Omental fat pad (tissue), 3 donors: ENCODE measurements at regions not wholly inside any gene's neighbourhood (a gene's known extent, or its start where the extent isn't known, plus 50 kb on each side); places are given as distances from the start of the nearest gene placed in this dataset.

Experiments used
- ATAC-seq: fragments of 150-250 bp; one replicate; pipeline ENCODE4 v1.9.1; 2016; ENCODE audit warnings: mild to moderate bottlenecking, moderate library complexity; ENCODE audit not compliant: low FRiP score
- DNase-seq: peaks from one replicate; pipeline ENCODE4 v3.0.0-alpha.2; 2019; ENCODE audit warnings: low spot score
- TF ChIP-seq, protein P1 (sequence below), 3 donors: fragments of 450-650 bp; IDR thresholded peaks; one replicate each; pipeline ENCODE4 v1.5.1; 2016 to 2017; ENCODE audit warnings: antibody characterized with exemption in 3 of 3, mild to moderate bottlenecking in 3 of 3, moderate library complexity in 2 of 3

DNA sequence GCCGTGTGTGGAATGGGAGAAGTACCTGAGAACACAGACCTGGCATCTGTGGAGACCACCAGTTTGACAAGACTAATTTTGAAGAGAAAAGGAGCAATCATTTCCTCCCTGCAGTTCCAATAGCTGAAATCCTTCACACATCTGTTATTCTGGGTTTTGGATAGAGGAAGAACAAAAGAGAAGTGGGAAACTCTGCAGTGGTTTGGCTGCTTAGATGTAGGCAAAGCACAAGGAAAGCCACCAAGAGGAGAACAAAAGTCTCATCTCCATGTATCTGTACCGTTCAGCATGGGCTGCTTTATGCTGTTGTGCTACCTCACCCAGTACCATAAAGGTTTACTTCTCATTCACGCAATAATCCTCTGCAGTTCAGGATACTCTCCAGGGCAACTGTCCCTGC, 153.1 kb upstream of the COL8A1 start:
- no peak for ATAC-seq
- DNase-seq: no peak
- TF ChIP-seq, protein P1, sequence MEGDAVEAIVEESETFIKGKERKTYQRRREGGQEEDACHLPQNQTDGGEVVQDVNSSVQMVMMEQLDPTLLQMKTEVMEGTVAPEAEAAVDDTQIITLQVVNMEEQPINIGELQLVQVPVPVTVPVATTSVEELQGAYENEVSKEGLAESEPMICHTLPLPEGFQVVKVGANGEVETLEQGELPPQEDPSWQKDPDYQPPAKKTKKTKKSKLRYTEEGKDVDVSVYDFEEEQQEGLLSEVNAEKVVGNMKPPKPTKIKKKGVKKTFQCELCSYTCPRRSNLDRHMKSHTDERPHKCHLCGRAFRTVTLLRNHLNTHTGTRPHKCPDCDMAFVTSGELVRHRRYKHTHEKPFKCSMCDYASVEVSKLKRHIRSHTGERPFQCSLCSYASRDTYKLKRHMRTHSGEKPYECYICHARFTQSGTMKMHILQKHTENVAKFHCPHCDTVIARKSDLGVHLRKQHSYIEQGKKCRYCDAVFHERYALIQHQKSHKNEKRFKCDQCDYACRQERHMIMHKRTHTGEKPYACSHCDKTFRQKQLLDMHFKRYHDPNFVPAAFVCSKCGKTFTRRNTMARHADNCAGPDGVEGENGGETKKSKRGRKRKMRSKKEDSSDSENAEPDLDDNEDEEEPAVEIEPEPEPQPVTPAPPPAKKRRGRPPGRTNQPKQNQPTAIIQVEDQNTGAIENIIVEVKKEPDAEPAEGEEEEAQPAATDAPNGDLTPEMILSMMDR (IDR thresholded peaks at IDR 0.05): no peak

DNA sequence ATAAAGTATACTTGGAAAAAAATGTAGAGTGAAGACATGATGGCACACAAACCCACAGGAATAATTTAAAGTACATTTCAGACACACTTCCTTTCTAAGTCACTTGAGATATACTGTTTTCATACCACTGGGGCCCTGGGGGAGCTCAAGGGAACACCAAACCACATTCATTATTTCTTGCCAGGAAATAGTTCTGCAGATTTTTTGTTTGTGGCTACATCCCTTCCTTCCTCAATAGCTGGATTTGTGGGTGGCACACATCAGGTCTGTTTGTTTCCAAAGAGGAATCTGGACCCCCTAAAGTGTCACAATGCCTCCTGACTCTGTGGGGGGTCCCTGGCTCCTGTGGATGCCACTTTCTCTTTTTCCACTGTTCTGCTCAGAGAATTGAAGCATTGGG, 153.5 kb upstream of the COL8A1 start:
- TF ChIP-seq, protein P1 (IDR thresholded peaks at IDR 0.05): no peak
- no peak for ATAC-seq
- no peak for DNase-seq

DNA sequence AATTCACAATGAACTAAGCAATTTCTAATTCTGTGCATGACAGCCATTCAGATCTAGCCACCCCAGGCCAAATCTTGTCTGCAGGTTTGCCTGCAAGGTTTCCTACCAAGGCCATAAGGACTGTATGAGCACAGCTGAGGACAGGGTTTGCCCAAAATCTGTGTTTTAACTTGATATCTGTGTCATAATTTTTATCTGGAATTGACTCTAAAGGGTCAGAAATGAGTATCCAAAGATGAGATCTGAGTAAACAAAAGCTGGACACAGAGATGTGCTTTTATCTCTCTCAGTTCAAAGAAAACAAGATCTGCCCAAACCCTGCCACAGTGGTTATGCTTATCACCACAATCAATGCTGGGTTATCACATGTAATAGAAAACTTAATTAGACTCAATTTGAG, 154.6 kb upstream of the COL8A1 start:
- ATAC-seq: no peak
- TF ChIP-seq, protein P1 (IDR thresholded peaks at IDR 0.05): no peak
- DNase-seq: no peak

DNA sequence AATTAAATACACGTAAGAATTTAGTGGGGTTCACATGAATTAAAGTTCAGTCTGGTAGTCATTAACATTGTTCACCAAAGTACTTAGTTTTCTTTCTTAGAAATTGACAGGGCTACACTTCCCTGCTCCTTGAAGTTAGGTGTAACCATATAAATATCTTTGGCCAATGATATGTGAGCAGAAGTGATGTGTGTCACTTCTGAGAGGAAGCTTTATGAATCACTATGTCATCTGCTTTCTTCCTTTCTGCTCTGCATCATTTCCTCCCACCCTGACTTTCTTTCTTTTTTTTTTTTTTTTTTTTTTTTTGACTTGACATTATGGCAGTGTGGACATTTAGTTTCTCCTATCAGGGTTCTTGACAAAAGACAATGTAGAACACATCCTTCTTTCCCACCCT, 156.2 kb upstream of the COL8A1 start:
- ATAC-seq (no peak), DNase-seq (no peak)
- TF ChIP-seq, protein P1 (IDR thresholded peaks at IDR 0.05): no peak

- TF ChIP-seq, protein P1 (IDR thresholded peaks at IDR 0.05): no peak
- no peak for ATAC-seq
- no peak for DNase-seq
These were observed 156.8 kb upstream of the COL8A1 start for GRCh38 chr3:99481561-99481960.

- TF ChIP-seq, protein P1 (IDR thresholded peaks at IDR 0.05): no peak
- ATAC-seq (no peak), DNase-seq (no peak)
These were observed 158.6 kb upstream of the COL8A1 start for GRCh38 chr3:99479768-99480167.

- ATAC-seq (no peak), DNase-seq (no peak)
- TF ChIP-seq, protein P1 (IDR thresholded peaks at IDR 0.05): no peak
These were observed 160.7 kb upstream of the COL8A1 start for GRCh38 chr3:99477650-99478049.
